Smooth muscle cell (in vitro differentiated cells): ENCODE measurements at regions not wholly inside any gene's neighbourhood (a gene's known extent, or its start where the extent isn't known, plus 50 kb on each side); places are given as distances from the start of the nearest gene placed in this dataset.
A peak's percentile ranks its signal among the peaks of the same experiment; 100 is the strongest.

ENCODE experiments used
- DNase-seq: peaks from one replicate; lab custom pipeline; 2025; ENCODE audit not compliant: unreplicated experiment; lab: John Stamatoyannopoulos, UW
- H2AFZ ChIP-seq: fragments of 200-600 bp; sonication (generic); 2 replicates; pipeline ENCODE4 v1.6.0; 2016; ENCODE audit warnings: antibody characterized with exemption, low read depth, mild to moderate bottlenecking
- H3F3A ChIP-seq: fragments of 200-600 bp; sonication (generic); 2 replicates; pipeline ENCODE4 v1.6.0; 2017; ENCODE audit warnings: antibody characterized with exemption, low read depth
- H3K27ac ChIP-seq: fragments of 200-600 bp; sonication (generic); 2 replicates; pipeline ENCODE4 v1.5.1; 2016; ENCODE audit warnings: low read depth, mild to moderate bottlenecking
- H3K27me3 ChIP-seq: fragments of 200-600 bp; sonication (generic); 2 replicates; pipeline ENCODE4 v1.6.1; 2016; ENCODE audit warnings: low read depth, mild to moderate bottlenecking
- H3K36me3 ChIP-seq: fragments of 200-600 bp; sonication (generic); 2 replicates; pipeline ENCODE4 v1.5.1; 2016; ENCODE audit warnings: low read depth
- H3K4me1 ChIP-seq: fragments of 200-600 bp; sonication (generic); 2 replicates; pipeline ENCODE4 v1.5.1; 2016; ENCODE audit warnings: low read depth
- H3K4me2 ChIP-seq: fragments of 200-600 bp; sonication (generic); 2 replicates; pipeline ENCODE4 v1.6.0; 2016; ENCODE audit warnings: mild to moderate bottlenecking
- H3K4me3 ChIP-seq: fragments of 200-600 bp; sonication (generic); 2 replicates; pipeline ENCODE4 v1.5.1; 2016; ENCODE audit warnings: mild to moderate bottlenecking
- H3K79me2 ChIP-seq: fragments of 200-600 bp; sonication (generic); 2 replicates; pipeline ENCODE4 v1.6.0; 2016; ENCODE audit warnings: low read depth, mild to moderate bottlenecking
- H3K9ac ChIP-seq: fragments of 200-600 bp; sonication (generic); 2 replicates; pipeline ENCODE4 v1.6.0; 2016; ENCODE audit warnings: low read depth
- H3K9me3 ChIP-seq: fragments of 200-600 bp; sonication (generic); replicated peaks from 2 replicates; pipeline ENCODE4 v1.5.1; 2016; ENCODE audit warnings: low read depth
- H4K20me1 ChIP-seq: fragments of 200-600 bp; sonication (generic); 2 replicates; pipeline ENCODE4 v1.6.0; 2016; ENCODE audit warnings: low read depth
- CTCF ChIP-seq: fragments of 200-600 bp; sonication (generic); IDR thresholded peaks from 2 replicates; pipeline ENCODE4 v1.5.1; 2017; ENCODE audit warnings: borderline replicate concordance, mild to moderate bottlenecking, antibody characterized with exemption; ENCODE audit not compliant: insufficient read depth, poor library complexity, severe bottlenecking
- WGBS: methylation state at CpG from one replicate; pipeline ENCODE4 v1.1.7; 2016; ENCODE audit warnings: low lambda C conversion rate; 5-methylcytosine and 5-hydroxymethylcytosine counted together

GRCh38 chr3:72658466-72659100 lies 189.7 kb downstream of the SHQ1 start:
- Histone ChIP-seq H3K79me2 (no peaks in the 10 kb centered on the region), H4K20me1 (no peaks in the 10 kb centered on the region), H3K9me3 (no peaks in the 10 kb centered on the region), H3K4me3 (no peak overlapping the region), H3K9ac (no peak overlapping the region), H3K4me2 (no peak overlapping the region), H3K27ac (no peak overlapping the region), H3K36me3 (no peaks in the 10 kb centered on the region), H3F3A (peaks cover 5% of the 10 kb centered on the region), H2AFZ (no peak overlapping the region), H3K27me3 (peaks cover 12% of the 10 kb centered on the region), H3K4me1 (peaks cover 15% of the 10 kb centered on the region)
- WGBS: 90% methylated on average over 6 of the region's 6 CpGs
- TF ChIP-seq CTCF: no peak
- no peak for DNase-seq

- no peaks in the 10 kb centered on the region for H3K9me3 ChIP-seq
- DNase-seq: no peak
- no peak overlapping the region for H3K27ac ChIP-seq
- H3K27me3 ChIP-seq: peaks cover 12% of the 10 kb centered on the region
- TF ChIP-seq CTCF: no peak
- H3F3A ChIP-seq: no peaks in the 10 kb centered on the region
- no peak overlapping the region for H3K4me2 ChIP-seq
- no peaks in the 10 kb centered on the region for H3K79me2 ChIP-seq
- no peaks in the 10 kb centered on the region for H3K36me3 ChIP-seq
- peaks cover 11% of the 10 kb centered on the region for H3K4me1 ChIP-seq
- WGBS: 95% methylated on average over 4 of the region's 4 CpGs
- no peaks in the 10 kb centered on the region for H4K20me1 ChIP-seq
- no peak overlapping the region for H3K4me3 ChIP-seq
- no peak overlapping the region for H2AFZ ChIP-seq
- H3K9ac ChIP-seq: no peak overlapping the region
These were observed 190.6 kb downstream of the SHQ1 start for GRCh38 chr3:72657666-72658065.

- no peaks in the 10 kb centered on the region for H3K79me2 ChIP-seq
- peak; percentile 24 for TF ChIP-seq CTCF
- H3F3A ChIP-seq: no peaks in the 10 kb centered on the region
- no peak overlapping the region for H3K4me3 ChIP-seq
- DNase-seq: no peak
- no peaks in the 10 kb centered on the region for H4K20me1 ChIP-seq
- H3K36me3 ChIP-seq: no peaks in the 10 kb centered on the region
- peaks cover 11% of the 10 kb centered on the region for H3K4me1 ChIP-seq
- no peak overlapping the region for H2AFZ ChIP-seq
- no peak overlapping the region for H3K9ac ChIP-seq
- H3K27ac ChIP-seq: no peak overlapping the region
- no peaks in the 10 kb centered on the region for H3K9me3 ChIP-seq
- WGBS: 85% methylated on average over 6 of the region's 6 CpGs
- peaks cover 12% of the 10 kb centered on the region for H3K27me3 ChIP-seq
- no peak overlapping the region for H3K4me2 ChIP-seq
These were observed 192.5 kb downstream of the SHQ1 start for GRCh38 chr3:72655723-72656122.

GRCh38 chr3:72655131-72655551 lies 193.1 kb downstream of the SHQ1 start:
- no peak for TF ChIP-seq CTCF
- no peaks in the 10 kb centered on the region for H3K36me3 ChIP-seq
- no peak for DNase-seq
- peaks cover 12% of the 10 kb centered on the region for H3K27me3 ChIP-seq
- no peak overlapping the region for H3K9ac ChIP-seq
- peak overlapping the region; percentile 30 for H3K4me3 ChIP-seq
- WGBS: 30% methylated on average over 26 of the region's 26 CpGs
- H3F3A ChIP-seq: no peaks in the 10 kb centered on the region
- H3K4me2 ChIP-seq: peak overlapping the region; percentile 76
- H3K9me3 ChIP-seq: no peaks in the 10 kb centered on the region
- H2AFZ ChIP-seq: no peak overlapping the region
- no peaks in the 10 kb centered on the region for H3K79me2 ChIP-seq
- H3K4me1 ChIP-seq: peaks cover 11% of the 10 kb centered on the region
- H4K20me1 ChIP-seq: no peaks in the 10 kb centered on the region
- H3K27ac ChIP-seq: no peak overlapping the region
